HepG2 (cell line): ENCODE measurements at regions not wholly inside any gene's neighbourhood (a gene's known extent, or its start where the extent isn't known, plus 50 kb on each side); places are given as distances from the start of the nearest gene placed in this dataset.
A peak's percentile ranks its signal among the peaks of the same experiment; 100 is the strongest.

Experiments
- ATAC-seq: fragments of 200-7000 bp; cut with Tn5 transposase; 3 replicates; pipeline ENCODE4 v1.9.1; 2020; ENCODE audit warnings: mild to moderate bottlenecking, moderate library complexity
- BruUV-seq: library from RNA; stranded (reverse); fragments of 400-500 nt; replicated peaks from 2 replicates; lab custom pipeline; 2021; lab: Mats Ljungman, UMichigan
- CTCF ChIA-PET: fragments of 300-600 bp; formaldehyde crosslinking; extraction: SDS; loops from one replicate; lab custom pipeline; 2021; ENCODE audit warnings: low total read pairs, inconsistent platforms, low intra/inter-chr PET ratio; lab: Yijun Ruan, JAX
- POLR2A ChIA-PET: fragments of 350-600 bp; sonication (Branson Sonifier 250); formaldehyde crosslinking; loops from one replicate; lab custom pipeline; 2020; ENCODE audit warnings: antibody characterized with exemption, inconsistent platforms; lab: Yijun Ruan, JAX
- DNase-seq: peaks from one replicate; pipeline ENCODE4 v3.0.0-alpha.2; 2015; ENCODE audit warnings: low spot score
- FAIRE-seq: peaks from 3 replicates; lab custom pipeline; 2011; peaks lifted over from hg19 to GRCh38; lab: Jason Lieb, UNC
- H2AFZ ChIP-seq: one replicate; pipeline ENCODE4 v1.6.1; 2011; ENCODE audit warnings: low read length, inconsistent platforms
- H3K27ac ChIP-seq: fragments of 300-600 bp; 3 replicates; pipeline ENCODE4 v1.8.0; 2011; ENCODE audit warnings: mixed run types, mild to moderate bottlenecking, mixed read lengths, low read length, inconsistent platforms; ENCODE audit not compliant: insufficient read depth; ENCODE audit errors: extremely low read length
- H3K27me3 ChIP-seq, 2 experiments: fragments of 200-600 bp in 1 of 2; 2 replicates in 1 of 2; 3 replicates in 1 of 2; pipeline versions ENCODE4 v1.6.0 to v1.8.0; 2011; ENCODE audit warnings: low read length in 2 of 2, mild to moderate bottlenecking in 2 of 2, moderate library complexity in 2 of 2, inconsistent platforms in 1 of 2; ENCODE audit not compliant: insufficient read depth in 2 of 2, control insufficient read depth in 1 of 2
- H3K36me3 ChIP-seq, 2 experiments: fragments of 200-600 bp in 1 of 2; replicated peaks in 1 of 2; 2 replicates in 1 of 2; 3 replicates in 1 of 2; pipeline versions ENCODE4 v1.5.1 to v1.8.0; 2011; ENCODE audit warnings: low read length in 2 of 2, inconsistent platforms in 1 of 2; ENCODE audit not compliant: insufficient read depth in 2 of 2, control insufficient read depth in 1 of 2
- H3K4me1 ChIP-seq: 2 replicates; pipeline ENCODE4 v1.5.1; 2012; ENCODE audit warnings: low read length, inconsistent platforms; ENCODE audit not compliant: insufficient read depth
- H3K4me2 ChIP-seq: 2 replicates; pipeline ENCODE4 v1.6.0; 2011; ENCODE audit warnings: low read depth, low read length, inconsistent platforms
- H3K4me3 ChIP-seq, 3 experiments: fragments of 200-600 bp in 1 of 3; sonication (generic), shearing (Covaris generic) in 1 of 3; replicated peaks in 1 of 3; 2 replicates each; pipeline ENCODE4 v1.5.1; 2011 to 2016; ENCODE audit warnings: low read length in 3 of 3, inconsistent platforms in 2 of 3, low read depth in 2 of 3, mild to moderate bottlenecking in 2 of 3, control low read depth in 1 of 3, mixed read lengths in 1 of 3; ENCODE audit not compliant: insufficient read depth in 1 of 3
- H3K79me2 ChIP-seq: one replicate; pipeline ENCODE4 v1.6.1; 2011; ENCODE audit warnings: low read length, inconsistent platforms; ENCODE audit not compliant: insufficient read depth
- H3K9ac ChIP-seq: 2 replicates; pipeline ENCODE4 v1.6.0; 2011; ENCODE audit warnings: mild to moderate bottlenecking, low read depth, low read length, inconsistent platforms; ENCODE audit not compliant: insufficient read depth
- H3K9me3 ChIP-seq: 2 replicates; pipeline ENCODE4 v1.5.1; 2012; ENCODE audit warnings: mild to moderate bottlenecking, low read length
- H4K20me1 ChIP-seq: 2 replicates; pipeline ENCODE4 v1.6.0; 2011; ENCODE audit warnings: inconsistent platforms, mild to moderate bottlenecking, low read length, moderate library complexity; ENCODE audit not compliant: insufficient read depth
- CSRNP2 ChIP-seq: sonication (generic); formaldehyde crosslinking; conservative IDR thresholded peaks from 2 replicates; pipeline ENCODE4 v1.8.0; 2022; ENCODE audit warnings: low read depth, missing genetic modification reagents
- DNMT3B ChIP-seq: conservative IDR thresholded peaks from 2 replicates; pipeline ENCODE4 v1.6.1; 2016; ENCODE audit warnings: missing biosample characterization, control low read depth
- KAT7 ChIP-seq: IDR thresholded peaks from 2 replicates; pipeline ENCODE4 v1.6.1; 2018; ENCODE audit warnings: borderline replicate concordance, missing compliant biosample characterization
- KAT8 ChIP-seq: IDR thresholded peaks from 2 replicates; pipeline ENCODE4 v1.6.1; 2016; ENCODE audit warnings: missing genetic modification reagents, missing compliant biosample characterization
- LCORL ChIP-seq, 2 experiments: fragments of 450-650 bp in 1 of 2; sonication (generic) in 1 of 2; formaldehyde crosslinking in 1 of 2; IDR thresholded peaks; 2 replicates each; pipeline versions ENCODE4 v1.5.0 to v1.6.1; 2017 to 2020; ENCODE audit warnings: antibody characterized with exemption in 1 of 2, missing genetic modification reagents in 1 of 2
- POLR2G ChIP-seq: fragments of 200-400 bp; formaldehyde crosslinking; IDR thresholded peaks from 2 replicates; pipeline ENCODE4 v1.6.1; 2018; ENCODE audit warnings: mild to moderate bottlenecking, low read depth, low read length, moderate library complexity
- RBM39 ChIP-seq: fragments of 200-400 bp; formaldehyde crosslinking; IDR thresholded peaks from one replicate; pipeline ENCODE4 v1.6.1; 2018; ENCODE audit warnings: antibody characterized with exemption, mild to moderate bottlenecking, low read depth, low read length; ENCODE audit not compliant: poor library complexity, severe bottlenecking
- RFXANK ChIP-seq: IDR thresholded peaks from 2 replicates; pipeline ENCODE4 v1.6.1; 2016
- SIX1 ChIP-seq: sonication (generic); formaldehyde crosslinking; IDR thresholded peaks from 2 replicates; pipeline ENCODE4 v1.4.0; 2020; ENCODE audit warnings: missing genetic modification reagents, borderline replicate concordance
- SNAPC5 ChIP-seq: sonication (generic); formaldehyde crosslinking; IDR thresholded peaks from 2 replicates; pipeline ENCODE4 v1.8.1; 2023; ENCODE audit warnings: mild to moderate bottlenecking, missing genetic modification reagents, borderline replicate concordance
- TAF1 ChIP-seq: sonication (generic); formaldehyde crosslinking; IDR thresholded peaks from 2 replicates; pipeline ENCODE4 v1.4.0; 2020; ENCODE audit warnings: missing genetic modification reagents
- THAP9 ChIP-seq: sonication (generic); formaldehyde crosslinking; IDR thresholded peaks from 2 replicates; pipeline ENCODE4; 2020; ENCODE audit warnings: missing genetic modification reagents, mild to moderate bottlenecking, borderline replicate concordance
- TOE1 ChIP-seq: sonication (generic); formaldehyde crosslinking; IDR thresholded peaks from 2 replicates; pipeline ENCODE4 v1.4.0; 2020; ENCODE audit warnings: mild to moderate bottlenecking, missing genetic modification reagents
- ZC3H4 ChIP-seq: sonication (generic); formaldehyde crosslinking; IDR thresholded peaks from 2 replicates; pipeline ENCODE4 v1.4.0; 2020; ENCODE audit warnings: missing genetic modification reagents, borderline replicate concordance
- ZNF574 ChIP-seq: sonication (generic); formaldehyde crosslinking; IDR thresholded peaks from 2 replicates; pipeline ENCODE4 v1.4.0; 2020; ENCODE audit warnings: missing genetic modification reagents
- WGBS: methylation state at CpG from one replicate; pipeline ENCODE4 v1.1.6; 2017; ENCODE audit warnings: low lambda C conversion rate; 5-methylcytosine and 5-hydroxymethylcytosine counted together
- in situ Hi-C: cut with HindIII; loops from 2 replicates; pipeline ENCODE4 v1.10.0; 2017; ENCODE audit warnings: low pct_unique_long_range_greater_than_20kb; ENCODE audit not compliant: extremely low pct_ligation_motif_present
- intact Hi-C: fragments of 100-400 bp; cut with micrococcal nuclease; formaldehyde crosslinking; loops from one replicate; pipeline ENCODE4 v1.10.0; 2022; ENCODE audit not compliant: unreplicated experiment

- TF ChIP-seq ZNF574 (CRISPR knock-in tag) (no peak), CSRNP2 (CRISPR knock-in tag) (no peak), LCORL (IDR thresholded peaks at IDR 0.05) (no peak), LCORL (CRISPR knock-in tag; IDR thresholded peaks at IDR 0.05) (no peak), TOE1 (no peak), ZC3H4 (CRISPR knock-in tag) (no peak)
Measured at GRCh38 chrX:124215786-124216185, 116.7 kb upstream of the TEX13D start (continued).

- Histone ChIP-seq H3K27ac (no peak overlapping the region), H3K9me3 (no peaks in the 10 kb centered on the region), H3K27me3 (no peaks in the 10 kb centered on the region), H3K79me2 (no peaks in the 10 kb centered on the region), H3K4me1 (peaks cover 32% of the 10 kb centered on the region), H3K9ac (no peak overlapping the region), H3K4me3 (no peak overlapping the region), H3K36me3 (no peaks in the 10 kb centered on the region), H3K4me2 (peak overlapping the region; percentile 55; the same call in 1 of the 2 replicates), H4K20me1 (no peaks in the 10 kb centered on the region), H2AFZ (no peak overlapping the region)
- no peak for DNase-seq
- ATAC-seq = no peak
- ChIA-PET POLR2A (interaction anchor here (1.0 kb wide), 1 partner anchor 12 kb away, joined by 3 read pairs; no protein-coding TSS in a partner anchor), CTCF (no interaction called here)
- FAIRE-seq = no peak
- WGBS = 26% methylated on average over 2 of the region's 8 CpGs
- intact Hi-C loops = no loop called here
- TF ChIP-seq RFXANK (CRISPR knock-in tag) (no peak), SIX1 (CRISPR knock-in tag) (no peak), DNMT3B (no peak), THAP9 (CRISPR knock-in tag) (no peak), SNAPC5 (CRISPR knock-in tag) (no peak), TAF1 (CRISPR knock-in tag) (no peak), KAT8 (no peak), POLR2G (no peak), KAT7 (CRISPR knock-in tag) (no peak), RBM39 (no peak)
- in situ Hi-C loops = no loop called here
- no TSS peak for BruUV-seq
Measured at GRCh38 chrX:124216396-124217115, 115.9 kb upstream of the TEX13D start.
